ENCODE measurements at regions not wholly inside any gene's neighbourhood (a gene's known extent, or its start where the extent isn't known, plus 50 kb on each side); places are given as distances from the start of the nearest gene placed in this dataset.

- no peak for TF ChIP-seq CTCF (IDR thresholded peaks at IDR 0.05; ENCODE audit: insufficient read depth, low read length, poor library complexity, severe bottlenecking)
- no peak for TF ChIP-seq EZH2phosphoT487 (conservative IDR thresholded peaks at IDR 0.05; ENCODE audit: low read length)
Observed at GRCh38 chr6:19424853-19425252, 412.3 kb upstream of the ID4 start.
